Fibroblast of the aortic adventitia (primary cell): ENCODE measurements at regions not wholly inside any gene's neighbourhood (a gene's known extent, or its start where the extent isn't known, plus 50 kb on each side); places are given as distances from the start of the nearest gene placed in this dataset.

Experiments
- DNase-seq: peaks from one replicate; pipeline ENCODE4 v3.0.0-alpha.2; 2010; ENCODE audit warnings: low read depth
- H3K4me3 ChIP-seq: 2 replicates; pipeline ENCODE4 v1.5.1; 2011; ENCODE audit warnings: low read depth, mild to moderate bottlenecking, control low read depth, low read length, moderate library complexity
- TF ChIP-seq, protein P1 (sequence below): IDR thresholded peaks from 2 replicates; pipeline ENCODE4 v1.5.1; 2011; ENCODE audit warnings: mild to moderate bottlenecking, low read length, control low read depth, inconsistent platforms; ENCODE audit not compliant: insufficient read depth

GRCh38 chr12:92462527-92462926 lies 240.3 kb upstream of the PLEKHG7 start:
- TF ChIP-seq, protein P1, sequence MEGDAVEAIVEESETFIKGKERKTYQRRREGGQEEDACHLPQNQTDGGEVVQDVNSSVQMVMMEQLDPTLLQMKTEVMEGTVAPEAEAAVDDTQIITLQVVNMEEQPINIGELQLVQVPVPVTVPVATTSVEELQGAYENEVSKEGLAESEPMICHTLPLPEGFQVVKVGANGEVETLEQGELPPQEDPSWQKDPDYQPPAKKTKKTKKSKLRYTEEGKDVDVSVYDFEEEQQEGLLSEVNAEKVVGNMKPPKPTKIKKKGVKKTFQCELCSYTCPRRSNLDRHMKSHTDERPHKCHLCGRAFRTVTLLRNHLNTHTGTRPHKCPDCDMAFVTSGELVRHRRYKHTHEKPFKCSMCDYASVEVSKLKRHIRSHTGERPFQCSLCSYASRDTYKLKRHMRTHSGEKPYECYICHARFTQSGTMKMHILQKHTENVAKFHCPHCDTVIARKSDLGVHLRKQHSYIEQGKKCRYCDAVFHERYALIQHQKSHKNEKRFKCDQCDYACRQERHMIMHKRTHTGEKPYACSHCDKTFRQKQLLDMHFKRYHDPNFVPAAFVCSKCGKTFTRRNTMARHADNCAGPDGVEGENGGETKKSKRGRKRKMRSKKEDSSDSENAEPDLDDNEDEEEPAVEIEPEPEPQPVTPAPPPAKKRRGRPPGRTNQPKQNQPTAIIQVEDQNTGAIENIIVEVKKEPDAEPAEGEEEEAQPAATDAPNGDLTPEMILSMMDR: no peak
- no peak for DNase-seq
- no peak overlapping the region for H3K4me3 ChIP-seq

DNA sequence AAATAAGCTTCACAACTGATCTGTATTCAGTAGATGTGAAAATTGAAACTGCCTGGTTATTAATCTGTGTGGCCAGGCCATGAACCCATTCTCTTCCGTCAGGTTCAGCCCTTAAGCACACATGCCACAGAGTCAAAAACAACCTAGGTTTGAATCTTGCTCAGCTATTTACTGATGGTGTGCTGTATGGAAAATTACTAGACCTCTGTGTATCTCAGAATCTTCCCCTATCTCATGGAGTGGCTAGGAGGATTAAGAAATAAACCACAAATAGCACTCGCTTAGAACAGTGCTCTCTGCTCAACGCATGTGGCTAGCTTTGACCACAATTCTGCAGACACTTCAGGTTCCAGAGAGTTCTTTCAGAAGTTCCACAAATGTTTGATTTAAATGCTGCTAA lies 240.7 kb upstream of the PLEKHG7 start:
- TF ChIP-seq, protein P1: no peak
- DNase-seq: no peak
- H3K4me3 ChIP-seq: no peak overlapping the region

DNA sequence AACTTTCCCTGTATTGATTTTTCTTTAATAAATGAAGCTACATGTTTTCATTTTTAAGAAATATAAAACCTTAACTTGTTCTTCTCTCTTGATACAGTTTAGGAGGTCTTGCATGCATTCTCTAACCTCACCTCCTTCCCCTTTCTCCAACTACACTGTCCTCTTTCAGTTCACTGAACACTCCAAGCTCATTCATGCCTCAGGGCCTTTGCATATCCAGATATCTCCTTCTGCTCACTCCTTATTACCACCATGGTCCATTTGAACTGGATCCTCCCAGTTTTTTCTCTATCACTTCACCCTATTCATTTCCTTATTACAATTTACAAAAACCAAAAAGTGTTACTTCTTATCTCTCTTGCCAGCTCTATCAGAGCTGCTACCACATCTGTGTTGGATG lies 242.9 kb upstream of the PLEKHG7 start:
- no peak for DNase-seq
- H3K4me3 ChIP-seq: no peak overlapping the region
- TF ChIP-seq, protein P1: no peak

- H3K4me3 ChIP-seq: no peak overlapping the region
- TF ChIP-seq, protein P1: no peak
- no peak for DNase-seq
Observed at GRCh38 chr12:92458996-92459395, 243.8 kb upstream of the PLEKHG7 start.

DNA sequence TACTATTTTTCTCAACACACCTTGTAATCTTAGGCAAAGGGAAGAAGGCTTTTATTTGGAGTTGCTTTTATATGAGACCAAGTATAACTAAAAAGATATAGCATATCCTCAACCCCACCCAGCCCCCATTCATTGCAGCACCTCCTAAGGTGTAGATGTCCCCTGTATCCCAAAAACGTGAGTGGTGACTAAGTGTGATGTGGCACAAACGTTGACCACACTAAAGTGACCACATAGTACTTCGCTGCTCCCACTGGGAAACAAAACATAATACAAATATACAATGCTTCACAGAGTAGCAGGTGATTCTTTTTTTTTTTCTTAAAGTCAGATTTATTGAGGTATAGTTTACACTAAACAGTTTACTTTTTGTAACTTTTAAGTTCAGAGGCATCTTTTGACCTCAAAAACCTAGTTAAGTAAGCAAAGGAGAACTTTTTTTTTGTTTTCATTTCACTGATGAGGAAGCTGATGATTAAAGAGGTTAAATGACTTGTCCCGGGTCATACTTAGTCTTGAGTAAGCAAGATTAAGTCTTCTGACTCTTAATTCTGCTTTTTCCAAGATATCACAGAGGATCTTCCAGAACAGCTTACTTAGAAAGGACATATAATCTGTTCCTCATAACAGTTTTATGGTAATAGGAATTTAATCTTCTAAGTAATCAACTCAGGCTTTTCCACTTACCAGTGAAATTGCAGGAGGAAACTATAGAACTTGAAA lies 245.2 kb upstream of the PLEKHG7 start:
- TF ChIP-seq, protein P1: no peak
- DNase-seq: no peak
- H3K4me3 ChIP-seq: no peak overlapping the region

DNA sequence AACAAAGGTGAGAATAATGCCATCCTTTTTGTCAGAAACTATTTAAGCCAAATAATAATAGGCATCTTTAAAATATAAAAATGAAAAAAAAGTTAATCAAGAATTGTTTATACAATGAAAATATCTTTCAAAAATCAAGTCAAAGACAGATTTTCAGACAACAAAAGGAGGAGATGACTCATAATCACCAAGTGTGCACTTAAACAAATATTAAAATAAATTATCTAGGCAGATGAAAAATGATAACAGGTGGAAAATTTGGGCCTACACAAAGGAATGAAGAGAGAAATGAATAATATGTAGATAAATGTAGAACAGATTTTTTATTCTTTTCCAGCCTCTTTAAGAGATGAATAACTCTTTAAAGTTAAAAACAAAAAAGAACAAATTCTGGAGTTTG lies 250.0 kb upstream of the PLEKHG7 start:
- no peak for DNase-seq
- H3K4me3 ChIP-seq: no peak overlapping the region
- TF ChIP-seq, protein P1: no peak

DNA sequence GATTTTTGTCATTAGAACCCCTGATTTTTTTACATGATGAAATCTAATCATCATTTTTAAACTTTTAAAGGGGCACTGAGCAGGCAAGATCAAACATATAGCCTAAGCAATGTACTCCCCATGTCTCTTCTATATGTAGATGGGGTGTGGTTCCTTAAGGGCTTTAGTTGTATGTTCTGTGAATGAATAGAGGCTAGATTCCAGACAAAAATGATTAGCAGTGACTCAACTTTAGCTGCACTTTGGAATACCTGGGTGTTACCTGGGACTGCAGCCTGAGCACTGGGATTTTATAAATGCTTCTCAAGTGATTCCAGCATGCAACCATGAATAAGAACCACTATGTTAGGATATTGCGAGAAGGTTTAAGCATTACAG lies 256.7 kb upstream of the PLEKHG7 start:
- H3K4me3 ChIP-seq: no peak overlapping the region
- TF ChIP-seq, protein P1: no peak
- no peak for DNase-seq
